ENCODE measurements at regions not wholly inside any gene's neighbourhood (a gene's known extent, or its start where the extent isn't known, plus 50 kb on each side); places are given as distances from the start of the nearest gene placed in this dataset.

DNA sequence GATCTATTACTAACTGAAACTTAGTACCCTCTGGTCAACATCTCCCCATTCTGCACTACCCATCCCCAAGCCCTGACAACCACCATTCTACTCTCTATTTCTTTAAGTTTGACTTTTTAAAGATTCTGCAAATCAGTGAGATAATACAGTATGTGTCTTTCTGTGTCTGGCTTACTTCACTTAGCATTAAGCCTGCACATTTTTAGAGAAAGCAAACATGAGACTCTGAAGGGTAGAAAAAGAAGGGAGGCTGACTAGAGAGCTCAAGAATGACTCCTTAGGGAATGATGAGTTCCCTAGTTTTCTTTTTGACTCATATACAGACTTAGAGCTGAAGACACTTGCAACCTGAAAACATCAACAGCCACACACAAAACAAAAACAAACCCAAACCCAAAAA, 311.3 kb downstream of the SQOR start:
- DNase-seq = no peak
- H3K14ac ChIP-seq (ENCODE audit: insufficient read depth, low read length) = no peak overlapping the region
- H3K4me1 ChIP-seq (ENCODE audit: insufficient read depth, low read length) = peaks cover 5% of the 10 kb centered on the region; the same call in 1 of the 2 replicates
- H3K27ac ChIP-seq (ENCODE audit: insufficient read length, low read depth, low read length) = no peak overlapping the region
- H3K4me2 ChIP-seq (ENCODE audit: insufficient read depth, insufficient read length, low read length) = no peak overlapping the region
- no peak overlapping the region for H4K5ac ChIP-seq (ENCODE audit: insufficient read length, low read depth, low read length)
- H2BK120ac ChIP-seq (ENCODE audit: low read depth, low read length, poor library complexity, severe bottlenecking) = no peak overlapping the region
- H4K8ac ChIP-seq (replicated peaks; ENCODE audit: insufficient read length, low read depth, low read length) = no peak overlapping the region
- H3K79me2 ChIP-seq (ENCODE audit: insufficient read depth, low read length) = no peaks in the 10 kb centered on the region
- no peaks in the 10 kb centered on the region for H3K27me3 Mint-ChIP-seq (ENCODE audit: low read depth)
- H3T11ph ChIP-seq (ENCODE audit: low read length) = no peak overlapping the region
- TF ChIP-seq, protein P1, sequence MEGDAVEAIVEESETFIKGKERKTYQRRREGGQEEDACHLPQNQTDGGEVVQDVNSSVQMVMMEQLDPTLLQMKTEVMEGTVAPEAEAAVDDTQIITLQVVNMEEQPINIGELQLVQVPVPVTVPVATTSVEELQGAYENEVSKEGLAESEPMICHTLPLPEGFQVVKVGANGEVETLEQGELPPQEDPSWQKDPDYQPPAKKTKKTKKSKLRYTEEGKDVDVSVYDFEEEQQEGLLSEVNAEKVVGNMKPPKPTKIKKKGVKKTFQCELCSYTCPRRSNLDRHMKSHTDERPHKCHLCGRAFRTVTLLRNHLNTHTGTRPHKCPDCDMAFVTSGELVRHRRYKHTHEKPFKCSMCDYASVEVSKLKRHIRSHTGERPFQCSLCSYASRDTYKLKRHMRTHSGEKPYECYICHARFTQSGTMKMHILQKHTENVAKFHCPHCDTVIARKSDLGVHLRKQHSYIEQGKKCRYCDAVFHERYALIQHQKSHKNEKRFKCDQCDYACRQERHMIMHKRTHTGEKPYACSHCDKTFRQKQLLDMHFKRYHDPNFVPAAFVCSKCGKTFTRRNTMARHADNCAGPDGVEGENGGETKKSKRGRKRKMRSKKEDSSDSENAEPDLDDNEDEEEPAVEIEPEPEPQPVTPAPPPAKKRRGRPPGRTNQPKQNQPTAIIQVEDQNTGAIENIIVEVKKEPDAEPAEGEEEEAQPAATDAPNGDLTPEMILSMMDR (conservative IDR thresholded peaks at IDR 0.05) = no peak
- peaks cover 21 to 31% of the 10 kb centered on the region in 2 experiments for H3K4me1 Mint-ChIP-seq
- no peak overlapping the region for H2AFZ ChIP-seq (ENCODE audit: low read length)
- no peak overlapping the region for H3K4ac ChIP-seq (ENCODE audit: low read depth, low read length)
- H3K79me1 ChIP-seq (ENCODE audit: insufficient read depth, low read depth, low read length, poor library complexity, severe bottlenecking) = no peaks in the 10 kb centered on the region
- H4K20me1 ChIP-seq (ENCODE audit: control insufficient read depth, insufficient read depth, insufficient read length) = no peaks in the 10 kb centered on the region
- no peaks in the 10 kb centered on the region for H3K23me2 ChIP-seq (ENCODE audit: insufficient read length, low read depth, low read length, poor library complexity, severe bottlenecking)
- H3K4me3 Mint-ChIP-seq = no peak overlapping the region
- no peak overlapping the region for H2BK12ac ChIP-seq (ENCODE audit: insufficient read length, low read depth, low read length)
- H2BK20ac ChIP-seq (ENCODE audit: low read depth, low read length, poor library complexity, severe bottlenecking) = no peak overlapping the region
- no peak overlapping the region for H2BK15ac ChIP-seq (ENCODE audit: low read depth, low read length)
- H3K9ac ChIP-seq (ENCODE audit: extremely low read depth, insufficient read length, low read length) = no peak overlapping the region
- no peak overlapping the region for H3K18ac ChIP-seq (ENCODE audit: insufficient read length, low read depth, low read length)
- no peaks in the 10 kb centered on the region for H3K9me3 ChIP-seq (ENCODE audit: control insufficient read depth, low read depth, low read length)
- no peak overlapping the region for H3K23ac ChIP-seq (ENCODE audit: insufficient read length, low read depth, low read length)
- H3K36me3 Mint-ChIP-seq (ENCODE audit: insufficient read depth in 1 of 3, low read depth in 3 of 3) = peaks cover 0 to 2% (median 0%) of the 10 kb centered on the region in 3 experiments; a peak in 1 of 7 replicates
- no peak overlapping the region for H4K91ac ChIP-seq (ENCODE audit: insufficient read length, low read depth, low read length)
- peaks cover 0 to 2% of the 10 kb centered on the region in 2 experiments; a peak in 2 of 5 replicates for H3K9me3 Mint-ChIP-seq
- H3K56ac ChIP-seq (ENCODE audit: insufficient read length, low read depth, low read length) = no peak overlapping the region
- no peak overlapping the region for H2AK5ac ChIP-seq (ENCODE audit: insufficient read length, low read length)
- no peak overlapping the region for H3K27ac Mint-ChIP-seq
- H2BK5ac ChIP-seq (ENCODE audit: insufficient read length, low read length) = no peak overlapping the region
- no peaks in the 10 kb centered on the region for H3K27me3 ChIP-seq (ENCODE audit: insufficient read depth, low read length)

Measured in H9 (cell line).